AG04450 (cell line): ENCODE measurements at regions not wholly inside any gene's neighbourhood (a gene's known extent, or its start where the extent isn't known, plus 50 kb on each side); places are given as distances from the start of the nearest gene placed in this dataset.

Experiments used
- CTCF ChIA-PET: fragments of 300-600, 350-600 bp; formaldehyde crosslinking; extraction: SDS; loops from one replicate; lab custom pipeline; 2022; ENCODE audit warnings: antibody characterized with exemption, inconsistent platforms; lab: Charles Lee
- POLR2A ChIA-PET: fragments of 350-600 bp; formaldehyde crosslinking; extraction: SDS; loops from one replicate; lab custom pipeline; 2021; ENCODE audit warnings: antibody characterized with exemption, inconsistent platforms; lab: Yijun Ruan, JAX
- DNase-seq: peaks from one replicate; pipeline ENCODE4 v3.0.0-alpha.2; 2011; ENCODE audit warnings: low read depth, low spot score
- H3K27ac ChIP-seq: one replicate; pipeline ENCODE4 v1.5.1; 2012; ENCODE audit warnings: low read depth, low read length, control low read depth
- H3K27me3 ChIP-seq: one replicate; pipeline ENCODE4 v1.6.0; 2012; ENCODE audit warnings: low read length; ENCODE audit not compliant: control insufficient read depth, insufficient read depth
- H3K4me3 ChIP-seq: 2 replicates; pipeline ENCODE4 v1.5.1; 2011; ENCODE audit warnings: mild to moderate bottlenecking, low read depth, low read length, control low read depth
- H3K9me3 ChIP-seq: 2 replicates; pipeline ENCODE4 v1.5.1; 2012; ENCODE audit warnings: low read length; ENCODE audit not compliant: control insufficient read depth, insufficient read depth
- TF ChIP-seq, protein P1 (sequence below): IDR thresholded peaks from 2 replicates; pipeline ENCODE4 v1.5.1; 2011; ENCODE audit warnings: low read depth, low read length, control low read depth, inconsistent platforms

DNA sequence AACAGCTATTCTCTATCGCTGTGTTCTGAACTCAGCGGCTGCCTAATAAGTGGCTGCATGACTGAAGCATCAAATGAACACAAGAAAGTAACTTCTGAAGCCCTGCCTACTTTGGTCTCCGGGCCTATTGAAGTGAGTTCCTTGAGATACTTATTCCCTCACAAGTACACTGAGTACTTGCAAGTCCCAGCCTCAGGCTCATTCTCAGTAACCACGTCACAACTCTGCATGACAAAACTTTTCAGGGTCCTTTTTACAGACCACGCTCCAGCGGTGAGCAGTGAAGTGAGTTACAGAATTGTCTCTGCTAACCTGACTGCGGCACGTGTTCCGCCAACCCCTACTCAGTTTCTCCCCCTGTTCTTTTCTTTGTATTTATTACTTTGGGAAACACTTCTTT, 1342.7 kb upstream of the ADGRL4 start:
- POLR2A ChIA-PET: no interaction called here

DNA sequence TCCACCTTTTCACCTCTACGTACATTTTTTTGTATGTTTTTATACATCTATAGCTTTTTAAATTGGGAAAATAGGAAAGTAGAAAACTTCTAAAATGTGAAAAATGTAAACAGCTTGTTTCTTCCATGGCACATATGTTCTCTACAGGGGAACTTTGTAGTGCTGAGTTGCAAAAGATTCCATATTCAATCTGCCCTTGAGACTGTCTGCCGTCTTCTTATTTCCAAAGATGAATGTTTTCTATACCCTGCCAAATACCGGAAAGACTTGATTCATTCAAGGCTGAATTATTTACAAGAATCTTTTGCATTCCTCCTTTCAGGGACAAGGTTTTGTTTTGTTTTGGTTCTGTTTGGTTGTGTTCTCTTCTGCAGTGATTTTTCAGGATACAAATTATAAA, 1334.5 kb upstream of the ADGRL4 start:
- ChIA-PET CTCF (no interaction called here), POLR2A (no interaction called here)
- no peak for DNase-seq
- H3K4me3 ChIP-seq: no peak overlapping the region
- no peaks in the 10 kb centered on the region for H3K27me3 ChIP-seq
- no peaks in the 10 kb centered on the region for H3K9me3 ChIP-seq
- no peak overlapping the region for H3K27ac ChIP-seq
- TF ChIP-seq, protein P1, sequence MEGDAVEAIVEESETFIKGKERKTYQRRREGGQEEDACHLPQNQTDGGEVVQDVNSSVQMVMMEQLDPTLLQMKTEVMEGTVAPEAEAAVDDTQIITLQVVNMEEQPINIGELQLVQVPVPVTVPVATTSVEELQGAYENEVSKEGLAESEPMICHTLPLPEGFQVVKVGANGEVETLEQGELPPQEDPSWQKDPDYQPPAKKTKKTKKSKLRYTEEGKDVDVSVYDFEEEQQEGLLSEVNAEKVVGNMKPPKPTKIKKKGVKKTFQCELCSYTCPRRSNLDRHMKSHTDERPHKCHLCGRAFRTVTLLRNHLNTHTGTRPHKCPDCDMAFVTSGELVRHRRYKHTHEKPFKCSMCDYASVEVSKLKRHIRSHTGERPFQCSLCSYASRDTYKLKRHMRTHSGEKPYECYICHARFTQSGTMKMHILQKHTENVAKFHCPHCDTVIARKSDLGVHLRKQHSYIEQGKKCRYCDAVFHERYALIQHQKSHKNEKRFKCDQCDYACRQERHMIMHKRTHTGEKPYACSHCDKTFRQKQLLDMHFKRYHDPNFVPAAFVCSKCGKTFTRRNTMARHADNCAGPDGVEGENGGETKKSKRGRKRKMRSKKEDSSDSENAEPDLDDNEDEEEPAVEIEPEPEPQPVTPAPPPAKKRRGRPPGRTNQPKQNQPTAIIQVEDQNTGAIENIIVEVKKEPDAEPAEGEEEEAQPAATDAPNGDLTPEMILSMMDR: no peak

More for the DNA sequence above, 1342.7 kb upstream of the ADGRL4 start:
- TF ChIP-seq, protein P1: no peak
- no peaks in the 10 kb centered on the region for H3K9me3 ChIP-seq
- CTCF ChIA-PET: no interaction called here
- H3K27ac ChIP-seq: no peak overlapping the region
- no peak overlapping the region for H3K4me3 ChIP-seq
- no peak for DNase-seq
- H3K27me3 ChIP-seq: no peaks in the 10 kb centered on the region

DNA sequence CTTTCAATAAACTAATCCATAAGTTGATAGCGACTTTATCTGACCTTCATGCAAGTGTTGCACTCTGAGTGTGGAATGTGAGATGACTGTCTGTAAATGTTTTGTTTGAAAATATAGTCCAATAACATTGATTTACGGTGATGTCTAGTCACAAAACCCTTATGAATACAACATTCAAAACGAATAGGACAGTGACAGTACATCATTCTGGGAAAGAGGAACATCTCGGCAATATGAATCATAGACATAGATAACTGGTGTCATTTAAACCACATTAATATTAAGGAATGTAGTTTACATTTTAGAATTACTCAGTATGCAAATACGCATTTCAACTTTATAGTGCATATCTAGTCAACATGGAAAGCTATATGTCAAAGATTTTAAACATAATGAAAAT, 1311.6 kb upstream of the ADGRL4 start:
- TF ChIP-seq, protein P1: no peak

DNA sequence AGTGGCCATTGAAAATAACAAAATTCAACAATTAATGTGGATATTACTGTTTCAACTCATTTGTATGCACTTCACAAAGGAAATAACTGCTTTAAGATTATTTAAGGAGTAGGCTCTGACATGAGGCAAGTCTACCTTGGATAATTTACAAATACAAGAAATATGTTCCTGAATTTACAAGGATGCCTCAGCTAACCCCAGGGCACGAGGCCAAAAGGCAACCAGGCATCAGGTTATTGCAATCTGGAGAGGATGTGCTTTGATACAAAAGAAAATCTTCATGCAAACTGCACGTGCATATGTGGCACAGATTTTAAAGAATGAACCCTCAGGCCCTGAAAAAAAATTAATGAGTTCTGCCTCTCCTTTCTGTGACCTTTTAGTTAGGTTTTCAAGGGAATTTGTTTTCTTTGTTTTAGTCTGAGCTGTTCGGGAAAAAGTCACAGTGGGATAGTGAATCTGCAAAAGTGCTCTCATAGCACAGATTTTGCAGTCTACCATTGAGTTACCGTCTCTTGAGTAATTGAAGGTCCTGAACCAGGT, 1304.2 kb upstream of the ADGRL4 start:
- Histone ChIP-seq H3K4me3 (no peak overlapping the region), H3K9me3 (no peaks in the 10 kb centered on the region), H3K27ac (no peak overlapping the region), H3K27me3 (no peaks in the 10 kb centered on the region)
- TF ChIP-seq, protein P1: no peak
- no peak for DNase-seq
- CTCF ChIA-PET: no interaction called here
- POLR2A ChIA-PET: no interaction called here

More for the DNA sequence above, 1311.6 kb upstream of the ADGRL4 start:
- ChIA-PET POLR2A (no interaction called here), CTCF (no interaction called here)
- Histone ChIP-seq H3K27ac (no peak overlapping the region), H3K9me3 (no peaks in the 10 kb centered on the region), H3K4me3 (no peak overlapping the region), H3K27me3 (no peaks in the 10 kb centered on the region)
- DNase-seq: no peak

DNA sequence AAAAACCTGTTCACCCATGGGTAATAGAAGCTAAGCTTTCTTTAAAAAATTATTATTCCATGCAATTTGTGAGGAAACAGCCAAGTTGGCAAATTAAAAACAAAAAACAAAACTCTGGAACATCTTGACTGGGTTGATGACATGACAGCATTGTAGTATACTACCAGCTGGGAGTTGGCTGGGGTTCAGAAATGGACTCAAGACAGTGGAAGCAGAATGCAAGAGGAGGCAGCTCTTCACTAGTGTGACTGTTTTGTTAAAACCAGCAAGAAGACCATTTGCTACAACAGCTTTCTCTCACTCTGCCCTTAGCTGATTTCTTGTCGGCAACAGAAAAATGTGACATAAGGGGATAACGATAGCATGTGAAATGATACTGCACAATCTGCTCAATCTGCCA, 1298.9 kb upstream of the ADGRL4 start:
- Histone ChIP-seq H3K27ac (no peak overlapping the region), H3K4me3 (no peak overlapping the region), H3K27me3 (no peaks in the 10 kb centered on the region), H3K9me3 (no peaks in the 10 kb centered on the region)
- ChIA-PET POLR2A (no interaction called here), CTCF (no interaction called here)
- DNase-seq: no peak
- TF ChIP-seq, protein P1: no peak
